ENCODE measurements at regions not wholly inside any gene's neighbourhood (a gene's known extent, or its start where the extent isn't known, plus 50 kb on each side); places are given as distances from the start of the nearest gene placed in this dataset.

GRCh38 chr9:88923092-88923491 lies 68.2 kb upstream of the S1PR3 start:
- no peak overlapping the region for H3K4me3 ChIP-seq
- TF ChIP-seq, protein P1, sequence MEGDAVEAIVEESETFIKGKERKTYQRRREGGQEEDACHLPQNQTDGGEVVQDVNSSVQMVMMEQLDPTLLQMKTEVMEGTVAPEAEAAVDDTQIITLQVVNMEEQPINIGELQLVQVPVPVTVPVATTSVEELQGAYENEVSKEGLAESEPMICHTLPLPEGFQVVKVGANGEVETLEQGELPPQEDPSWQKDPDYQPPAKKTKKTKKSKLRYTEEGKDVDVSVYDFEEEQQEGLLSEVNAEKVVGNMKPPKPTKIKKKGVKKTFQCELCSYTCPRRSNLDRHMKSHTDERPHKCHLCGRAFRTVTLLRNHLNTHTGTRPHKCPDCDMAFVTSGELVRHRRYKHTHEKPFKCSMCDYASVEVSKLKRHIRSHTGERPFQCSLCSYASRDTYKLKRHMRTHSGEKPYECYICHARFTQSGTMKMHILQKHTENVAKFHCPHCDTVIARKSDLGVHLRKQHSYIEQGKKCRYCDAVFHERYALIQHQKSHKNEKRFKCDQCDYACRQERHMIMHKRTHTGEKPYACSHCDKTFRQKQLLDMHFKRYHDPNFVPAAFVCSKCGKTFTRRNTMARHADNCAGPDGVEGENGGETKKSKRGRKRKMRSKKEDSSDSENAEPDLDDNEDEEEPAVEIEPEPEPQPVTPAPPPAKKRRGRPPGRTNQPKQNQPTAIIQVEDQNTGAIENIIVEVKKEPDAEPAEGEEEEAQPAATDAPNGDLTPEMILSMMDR (IDR thresholded peaks at IDR 0.05), result no peak
- no peak for TF ChIP-seq POLR2AphosphoS5 (IDR thresholded peaks at IDR 0.05)
- TF ChIP-seq EP300 (IDR thresholded peaks at IDR 0.05; ENCODE audit: low read depth), result no peak
- no peak for TF ChIP-seq POLR2A (IDR thresholded peaks at IDR 0.05)
- in situ Hi-C loops (cut with MboI; ENCODE audit: low pct_ligation_motif_present in 1 of 4, low pct_unique_long_range_greater_than_20kb in 1 of 4, low sequenced_read_pairs in 3 of 4), result no loop called here
- DNase-seq, result no peak
- WGBS, 2 donors (ENCODE audit: low coverage in 1 of 2), result 71 to 86% methylated on average over 1 to 2 of the region's 2 CpGs
- H3K27ac ChIP-seq, result no peak overlapping the region
- no peaks in the 10 kb centered on the region for H3K36me3 ChIP-seq
- H3K4me1 ChIP-seq, result no peaks in the 10 kb centered on the region
- H3K9me3 ChIP-seq, result peaks cover 0 to 5% of the 10 kb centered on the region in 2 donors
- intact Hi-C loops (cut with DNase I; ENCODE audit: low total_unique reads), result no loop called here
- H3K27me3 ChIP-seq, result no peaks in the 10 kb centered on the region

GRCh38 chr9:88923653-88924288 lies 67.5 kb upstream of the S1PR3 start:
- peaks cover 0 to 1% of the 10 kb centered on the region in 2 donors for H3K9me3 ChIP-seq
- H3K27ac ChIP-seq, result no peak overlapping the region
- no peaks in the 10 kb centered on the region for H3K4me1 ChIP-seq
- no peak for TF ChIP-seq EP300 (IDR thresholded peaks at IDR 0.05; ENCODE audit: low read depth)
- no peak for TF ChIP-seq POLR2AphosphoS5 (IDR thresholded peaks at IDR 0.05)
- TF ChIP-seq, protein P1 (IDR thresholded peaks at IDR 0.05), result no peak
- TF ChIP-seq POLR2A (IDR thresholded peaks at IDR 0.05), result no peak
- no peak overlapping the region for H3K4me3 ChIP-seq
- intact Hi-C loops (cut with DNase I; ENCODE audit: low total_unique reads) (no loop called here), in situ Hi-C loops (cut with MboI; ENCODE audit: low pct_ligation_motif_present in 1 of 4, low pct_unique_long_range_greater_than_20kb in 1 of 4, low sequenced_read_pairs in 3 of 4) (no loop called here)
- H3K27me3 ChIP-seq, result no peaks in the 10 kb centered on the region
- DNase-seq, result no peak
- WGBS, 2 donors (ENCODE audit: low coverage in 1 of 2), result 69% methylated on average over 14 of the region's 14 CpGs; no CpG with 5 or more reads in 1 of the 2 donors
- no peaks in the 10 kb centered on the region for H3K36me3 ChIP-seq

GRCh38 chr9:88925481-88925880 lies 65.8 kb upstream of the S1PR3 start:
- H3K27me3 ChIP-seq, result no peaks in the 10 kb centered on the region
- no peaks in the 10 kb centered on the region for H3K36me3 ChIP-seq
- intact Hi-C loops (cut with DNase I; ENCODE audit: low total_unique reads), result no loop called here
- no peak overlapping the region for H3K4me3 ChIP-seq
- TF ChIP-seq EP300 (IDR thresholded peaks at IDR 0.05; ENCODE audit: low read depth) (no peak), POLR2AphosphoS5 (IDR thresholded peaks at IDR 0.05) (no peak), POLR2A (IDR thresholded peaks at IDR 0.05) (no peak)
- TF ChIP-seq, protein P1 (IDR thresholded peaks at IDR 0.05), result no peak
- no peak for DNase-seq
- in situ Hi-C loops (cut with MboI; ENCODE audit: low pct_ligation_motif_present in 1 of 4, low pct_unique_long_range_greater_than_20kb in 1 of 4, low sequenced_read_pairs in 3 of 4), result no loop called here
- no peaks in the 10 kb centered on the region for H3K4me1 ChIP-seq
- H3K9me3 ChIP-seq, result no peaks in the 10 kb centered on the region
- 41 to 89% methylated on average over 2 to 5 of the region's 5 CpGs for WGBS, 2 donors (ENCODE audit: low coverage in 1 of 2)
- H3K27ac ChIP-seq, result no peak overlapping the region

- no peak overlapping the region for H3K27ac ChIP-seq
Observed at GRCh38 chr9:88926781-88927505, 64.3 kb upstream of the S1PR3 start.

More at GRCh38 chr9:88926781-88927505, 64.3 kb upstream of the S1PR3 start:
- H3K4me3 ChIP-seq, result no peak overlapping the region
- intact Hi-C loops (cut with DNase I; ENCODE audit: low total_unique reads), result no loop called here
- in situ Hi-C loops (cut with MboI; ENCODE audit: low pct_ligation_motif_present in 1 of 4, low pct_unique_long_range_greater_than_20kb in 1 of 4, low sequenced_read_pairs in 3 of 4), result no loop called here
- WGBS, 2 donors (ENCODE audit: low coverage in 1 of 2), result 78 to 96% methylated on average over 3 to 5 of the region's 5 CpGs
- TF ChIP-seq, protein P1 (IDR thresholded peaks at IDR 0.05), result no peak
- TF ChIP-seq POLR2A (IDR thresholded peaks at IDR 0.05), result no peak
- TF ChIP-seq POLR2AphosphoS5 (IDR thresholded peaks at IDR 0.05), result no peak
- no peak for TF ChIP-seq EP300 (IDR thresholded peaks at IDR 0.05; ENCODE audit: low read depth)
- no peaks in the 10 kb centered on the region for H3K9me3 ChIP-seq
- H3K36me3 ChIP-seq, result no peaks in the 10 kb centered on the region
- H3K4me1 ChIP-seq, result no peaks in the 10 kb centered on the region
- no peak for DNase-seq
- H3K27me3 ChIP-seq, result no peaks in the 10 kb centered on the region

Measured in transverse colon (tissue), 4 donors.